Esophagus squamous epithelium (tissue), 5 donors: ENCODE measurements at regions not wholly inside any gene's neighbourhood (a gene's known extent, or its start where the extent isn't known, plus 50 kb on each side); places are given as distances from the start of the nearest gene placed in this dataset.
A peak's percentile ranks its signal among the peaks of the same experiment; 100 is the strongest.

Experiments used
- DNase-seq: peaks from one replicate; lab custom pipeline; 2025; lab: John Stamatoyannopoulos, UW
- H3K27ac ChIP-seq, 4 donors: fragments of 200-600 bp; sonication (generic); one replicate each; pipeline ENCODE4 v1.5.1; 2016 to 2019; ENCODE audit warnings: mild to moderate bottlenecking in 1 of 4
- H3K27me3 ChIP-seq, 4 donors: fragments of 200-600 bp; sonication (generic); 1 replicate in 3 of 4; 2 replicates in 1 of 4; pipeline versions ENCODE4 v1.5.1 to v1.6.0; 2017 to 2021; ENCODE audit warnings: antibody characterized with exemption in 1 of 4
- H3K36me3 ChIP-seq, 3 donors: fragments of 200-600 bp; sonication (generic); one replicate each; pipeline ENCODE4 v1.5.1; 2016 to 2019
- H3K4me1 ChIP-seq, 3 donors: fragments of 200-600 bp; sonication (generic); one replicate each; pipeline ENCODE4 v1.5.1; 2017 to 2019
- H3K4me3 ChIP-seq, 4 donors: fragments of 200-600 bp; sonication (generic); 1 replicate in 3 of 4; 2 replicates in 1 of 4; pipeline ENCODE4 v1.5.1; 2016 to 2019; ENCODE audit warnings: mild to moderate bottlenecking in 2 of 4, moderate library complexity in 1 of 4
- H3K9me3 ChIP-seq, 3 donors: fragments of 200-600 bp; sonication (generic); one replicate each; pipeline ENCODE4 v1.5.1; 2016 to 2019
- POLR2A ChIP-seq, 4 donors: fragments of 450-650 bp; IDR thresholded peaks; one replicate each; pipeline ENCODE4 v1.6.1; 2017; ENCODE audit warnings: antibody characterized with exemption in 4 of 4, mild to moderate bottlenecking in 4 of 4, moderate library complexity in 3 of 4
- WGBS, 2 donors: methylation state at CpG; one replicate each; pipeline ENCODE4 v1.1.5; 2018; 5-methylcytosine and 5-hydroxymethylcytosine counted together
- intact Hi-C: fragments of 100-400 bp; cut with DNase I; formaldehyde crosslinking; loops from one replicate; pipeline ENCODE4 v1.15.0; 2022
- TF ChIP-seq, protein P1 (sequence below), 6 experiments: fragments of 450-650 bp in 4 of 6; fragments of 200-600 bp in 2 of 6; sonication (generic) in 2 of 6; IDR thresholded peaks; one replicate each; pipeline ENCODE4 v1.5.1; 2016 to 2019; ENCODE audit warnings: antibody characterized with exemption in 6 of 6, mild to moderate bottlenecking in 4 of 6, moderate library complexity in 4 of 6
- donor health status: DM: yes; HTN: yes; CAD: no.

DNA sequence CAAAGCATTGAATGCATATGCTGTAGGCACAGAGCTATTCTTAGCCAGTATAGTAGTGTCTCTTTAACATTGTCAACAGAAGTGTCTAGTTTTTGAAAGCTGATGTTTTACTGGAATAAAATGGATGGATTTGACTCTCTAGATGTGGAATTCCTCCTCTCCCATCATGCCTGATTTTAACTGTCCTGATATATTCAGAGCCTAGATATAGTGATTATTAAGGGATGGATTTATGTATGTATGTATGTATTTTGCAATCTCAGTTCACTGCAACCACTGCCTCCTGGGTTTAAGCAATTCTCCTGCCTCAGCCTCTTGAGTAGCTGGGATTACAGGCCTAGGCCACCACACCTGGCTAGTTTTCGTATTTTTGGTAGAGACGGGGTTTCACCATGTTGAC is 144.8 kb upstream of the NAV3 start:
- Histone ChIP-seq H3K4me1 (no peaks in the 10 kb centered on the region), H3K4me3 (no peak overlapping the region), H3K27me3 (no peaks in the 10 kb centered on the region), H3K9me3 (no peaks in the 10 kb centered on the region), H3K36me3 (no peaks in the 10 kb centered on the region), H3K27ac (no peak overlapping the region)
- WGBS, 2 donors, result 87 to 100% methylated on average over 2 of the region's 2 CpGs
- intact Hi-C loops, result no loop called here
- DNase-seq, result no peak
- TF ChIP-seq, protein P1, sequence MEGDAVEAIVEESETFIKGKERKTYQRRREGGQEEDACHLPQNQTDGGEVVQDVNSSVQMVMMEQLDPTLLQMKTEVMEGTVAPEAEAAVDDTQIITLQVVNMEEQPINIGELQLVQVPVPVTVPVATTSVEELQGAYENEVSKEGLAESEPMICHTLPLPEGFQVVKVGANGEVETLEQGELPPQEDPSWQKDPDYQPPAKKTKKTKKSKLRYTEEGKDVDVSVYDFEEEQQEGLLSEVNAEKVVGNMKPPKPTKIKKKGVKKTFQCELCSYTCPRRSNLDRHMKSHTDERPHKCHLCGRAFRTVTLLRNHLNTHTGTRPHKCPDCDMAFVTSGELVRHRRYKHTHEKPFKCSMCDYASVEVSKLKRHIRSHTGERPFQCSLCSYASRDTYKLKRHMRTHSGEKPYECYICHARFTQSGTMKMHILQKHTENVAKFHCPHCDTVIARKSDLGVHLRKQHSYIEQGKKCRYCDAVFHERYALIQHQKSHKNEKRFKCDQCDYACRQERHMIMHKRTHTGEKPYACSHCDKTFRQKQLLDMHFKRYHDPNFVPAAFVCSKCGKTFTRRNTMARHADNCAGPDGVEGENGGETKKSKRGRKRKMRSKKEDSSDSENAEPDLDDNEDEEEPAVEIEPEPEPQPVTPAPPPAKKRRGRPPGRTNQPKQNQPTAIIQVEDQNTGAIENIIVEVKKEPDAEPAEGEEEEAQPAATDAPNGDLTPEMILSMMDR (IDR thresholded peaks at IDR 0.05), result no peak
- TF ChIP-seq POLR2A (IDR thresholded peaks at IDR 0.05), result no peak

DNA sequence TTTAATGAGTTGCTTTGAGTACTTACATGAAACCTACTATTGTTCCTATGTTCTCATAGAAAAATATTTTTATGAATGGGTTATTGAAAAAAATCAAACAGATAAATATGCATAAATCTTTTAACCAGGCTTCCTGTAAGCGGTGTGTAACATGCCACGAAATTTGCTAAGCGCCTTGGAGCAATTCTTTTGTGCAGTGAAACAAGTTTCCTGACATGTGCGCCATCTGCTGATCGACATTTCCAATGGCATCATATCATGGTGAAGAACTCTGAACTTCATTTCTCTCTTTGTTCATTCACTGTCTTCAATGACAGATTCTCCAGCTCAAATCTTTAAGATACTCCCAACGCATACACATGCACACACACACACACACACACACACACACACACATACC is 145.6 kb upstream of the NAV3 start:
- no peak overlapping the region for H3K27ac ChIP-seq
- no peak for DNase-seq
- TF ChIP-seq POLR2A (IDR thresholded peaks at IDR 0.05), result no peak
- TF ChIP-seq, protein P1 (IDR thresholded peaks at IDR 0.05), result peak in 5 of 6 experiments; percentile 31 to 57 (median 39)
- 3 to 9% methylated on average over 6 of the region's 6 CpGs for WGBS, 2 donors
- no peaks in the 10 kb centered on the region for H3K27me3 ChIP-seq
- H3K4me1 ChIP-seq, result peaks cover 0 to 4% (median 0%) of the 10 kb centered on the region in 3 donors
- H3K9me3 ChIP-seq, result no peaks in the 10 kb centered on the region
- intact Hi-C loops, result no loop called here
- H3K36me3 ChIP-seq, result no peaks in the 10 kb centered on the region
- peak overlapping the region in 1 of 4 donors; percentile 4 for H3K4me3 ChIP-seq

DNA sequence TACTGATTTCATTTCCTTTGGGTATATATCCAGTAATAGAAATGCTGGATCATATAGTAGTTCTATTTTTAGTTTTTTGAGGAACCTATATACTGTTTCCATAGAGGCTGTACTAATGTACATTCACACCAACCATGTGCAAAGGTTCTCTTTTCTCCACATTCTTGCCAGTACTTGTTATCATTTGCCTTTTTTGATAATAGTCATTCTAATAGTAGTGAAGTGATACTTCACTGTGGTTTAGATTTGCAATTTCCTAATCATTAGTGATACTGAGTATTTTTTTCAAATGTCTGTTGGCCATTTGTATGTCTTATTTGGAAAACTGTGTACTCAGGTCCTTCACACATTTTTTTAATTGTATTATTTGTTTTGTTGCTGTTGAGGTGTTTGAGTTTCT is 148.2 kb upstream of the NAV3 start:
- TF ChIP-seq, protein P1 (IDR thresholded peaks at IDR 0.05), result no peak
- no peak overlapping the region for H3K4me3 ChIP-seq
- H3K36me3 ChIP-seq, result no peaks in the 10 kb centered on the region
- no peak overlapping the region for H3K27ac ChIP-seq
- no peak for DNase-seq
- peaks cover 0 to 4% (median 0%) of the 10 kb centered on the region in 3 donors for H3K4me1 ChIP-seq
- intact Hi-C loops, result no loop called here
- H3K27me3 ChIP-seq, result no peaks in the 10 kb centered on the region
- H3K9me3 ChIP-seq, result no peaks in the 10 kb centered on the region

DNA sequence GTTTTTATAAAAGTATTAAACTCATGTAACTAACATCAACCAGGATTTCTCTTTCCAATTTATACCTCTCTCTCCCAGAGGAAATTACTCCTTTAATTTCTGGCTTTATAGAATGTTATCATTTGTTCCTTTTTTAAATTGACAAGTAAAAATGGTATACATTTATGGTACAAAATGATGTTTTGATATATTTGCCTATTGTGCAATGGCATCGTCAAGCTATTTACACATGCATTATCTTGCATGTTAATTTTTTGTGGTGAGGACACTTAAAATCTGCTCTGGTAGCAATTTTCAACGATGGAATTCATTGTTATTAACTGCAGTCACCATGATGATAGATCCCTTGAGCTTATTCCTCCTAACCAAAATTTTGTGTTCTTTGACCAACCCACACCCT is 149.0 kb upstream of the NAV3 start:
- Histone ChIP-seq H3K9me3 (no peaks in the 10 kb centered on the region), H3K27me3 (no peaks in the 10 kb centered on the region), H3K36me3 (no peaks in the 10 kb centered on the region), H3K4me3 (no peak overlapping the region), H3K4me1 (peaks cover 0 to 4% (median 0%) of the 10 kb centered on the region in 3 donors), H3K27ac (no peak overlapping the region)
- intact Hi-C loops, result no loop called here
- TF ChIP-seq, protein P1 (IDR thresholded peaks at IDR 0.05), result no peak
- TF ChIP-seq POLR2A (IDR thresholded peaks at IDR 0.05), result no peak
- WGBS, 2 donors, result 69 to 73% methylated on average over 2 of the region's 2 CpGs
- DNase-seq, result no peak

DNA sequence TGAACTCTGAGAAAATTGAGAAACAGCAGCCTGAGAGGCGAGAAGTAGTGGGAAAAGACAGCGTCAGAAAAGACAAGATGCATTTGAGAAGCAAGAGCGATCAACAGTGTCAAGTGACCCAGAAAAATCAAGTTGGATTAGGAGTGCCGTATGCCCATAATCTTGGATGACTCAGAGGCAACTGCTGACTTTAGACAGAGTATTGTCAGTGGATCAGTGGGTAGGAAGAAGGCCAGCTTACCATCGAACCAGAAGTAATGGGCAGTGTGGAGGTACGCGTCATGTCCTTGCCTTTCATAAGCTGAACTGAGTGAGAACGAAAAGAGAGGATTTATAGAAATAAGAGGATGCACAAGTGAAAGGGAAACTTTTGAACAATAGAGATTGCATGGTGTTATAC is 151.0 kb upstream of the NAV3 start:
- 70 to 79% methylated on average over 8 of the region's 8 CpGs for WGBS, 2 donors
- H3K9me3 ChIP-seq, result no peaks in the 10 kb centered on the region
- no peak for DNase-seq
- intact Hi-C loops, result no loop called here
- peaks cover 0 to 4% (median 0%) of the 10 kb centered on the region in 3 donors for H3K4me1 ChIP-seq
- no peaks in the 10 kb centered on the region for H3K36me3 ChIP-seq
- H3K27ac ChIP-seq, result no peak overlapping the region
- H3K4me3 ChIP-seq, result no peak overlapping the region
- no peaks in the 10 kb centered on the region for H3K27me3 ChIP-seq
- TF ChIP-seq, protein P1 (IDR thresholded peaks at IDR 0.05), result no peak
- TF ChIP-seq POLR2A (IDR thresholded peaks at IDR 0.05), result no peak
